Activated CD8-positive, alpha-beta memory T cell treated with anti-CD3 and anti-CD28 coated beads, Interleukin-2, amount 10 ng/mL, durations not matched to agents 7 days and 5 days (primary cell): ENCODE measurements at regions not wholly inside any gene's neighbourhood (a gene's known extent, or its start where the extent isn't known, plus 50 kb on each side); places are given as distances from the start of the nearest gene placed in this dataset.
"Not testable (repeated sequence)": the region's sequence is repeated elsewhere in the genome, so short reads cannot be mapped to it uniquely, and the experiment has no call there.

Source experiments
- ATAC-seq: fragments of 150-1000 bp; cut with Tn5 transposase; one replicate; pipeline ENCODE4 v1.10.0; 2021; ENCODE audit warnings: moderate library complexity
- CTCF ChIA-PET: fragments of 350-600 bp; sonication (Branson Sonifier 250); formaldehyde crosslinking; loops from one replicate; lab custom pipeline; 2021; ENCODE audit warnings: antibody characterized with exemption; lab: Charles Lee
- DNase-seq: peaks from one replicate; pipeline ENCODE4 v3.0.0-alpha.2; 2020
- H3K27ac Mint-ChIP-seq: one replicate; pipeline ENCODE4 v1.8.0; 2021; ENCODE audit warnings: mild to moderate bottlenecking, mixed read lengths
- H3K27me3 Mint-ChIP-seq: one replicate; pipeline ENCODE4 v1.8.0; 2021; ENCODE audit warnings: mixed read lengths
- H3K36me3 Mint-ChIP-seq: one replicate; pipeline ENCODE4 v1.8.0; 2021; ENCODE audit warnings: mild to moderate bottlenecking, mixed read lengths
- H3K4me1 Mint-ChIP-seq: one replicate; pipeline ENCODE4 v1.8.0; 2021; ENCODE audit warnings: mixed read lengths
- H3K4me3 Mint-ChIP-seq: one replicate; pipeline ENCODE4 v1.8.0; 2021; ENCODE audit warnings: mild to moderate bottlenecking, moderate library complexity, mixed read lengths
- H3K9me3 Mint-ChIP-seq: one replicate; pipeline ENCODE4 v1.8.0; 2022; ENCODE audit warnings: low read depth, mixed read lengths

DNA sequence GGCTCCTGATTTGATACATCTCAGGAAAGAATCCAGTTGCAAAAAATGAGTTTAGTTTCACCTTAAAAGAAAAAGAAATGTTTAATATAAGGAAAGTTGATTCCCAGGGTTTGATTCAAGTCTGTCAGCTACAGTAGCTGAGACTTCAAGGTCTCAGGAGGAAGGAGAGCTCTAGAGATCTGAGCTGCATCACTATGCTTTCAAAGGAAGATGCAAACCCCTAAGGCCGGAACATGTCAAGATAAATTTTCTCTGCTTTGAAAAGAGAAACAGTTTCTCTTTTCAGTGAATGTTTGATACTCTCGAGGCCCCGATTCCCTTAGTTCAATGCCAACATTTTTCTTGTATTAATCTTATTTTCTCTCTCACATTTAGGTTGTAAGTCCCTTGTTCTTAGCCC is 128.6 kb downstream of the RGPD3 start:
- Mint-ChIP-seq H3K9me3 (no peaks in the 10 kb centered on the region), H3K27ac (no peak overlapping the region), H3K36me3 (no peaks in the 10 kb centered on the region), H3K4me3 (no peak overlapping the region), H3K27me3 (peaks cover 7% of the 10 kb centered on the region), H3K4me1 (peaks cover 2% of the 10 kb centered on the region)
- DNase-seq (no peak), ATAC-seq (no peak)
- CTCF ChIA-PET, result no interaction called here

DNA sequence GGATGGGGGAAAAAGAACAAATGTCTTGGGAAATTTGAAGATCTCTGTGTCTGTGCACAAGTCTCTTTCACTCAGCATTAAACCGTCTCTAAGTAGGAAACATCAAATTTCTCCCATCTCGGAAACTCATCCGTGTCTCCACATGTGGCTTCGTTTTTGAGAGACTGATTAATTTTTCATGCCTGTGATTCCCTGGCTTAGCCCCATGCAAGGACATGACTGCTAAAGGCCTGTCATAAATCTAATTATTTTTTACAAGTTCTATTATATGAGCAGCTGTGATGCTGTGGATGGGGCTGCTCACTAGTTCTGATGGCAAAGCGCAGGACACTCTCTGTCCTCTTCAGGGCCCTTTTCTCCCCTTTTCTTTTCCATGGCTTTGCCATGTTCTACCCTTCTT is 129.1 kb downstream of the RGPD3 start:
- no peak overlapping the region for H3K27ac Mint-ChIP-seq
- CTCF ChIA-PET, result no interaction called here
- H3K36me3 Mint-ChIP-seq, result no peaks in the 10 kb centered on the region
- ATAC-seq, result no peak
- peaks cover 7% of the 10 kb centered on the region for H3K27me3 Mint-ChIP-seq
- H3K4me3 Mint-ChIP-seq, result no peak overlapping the region
- H3K4me1 Mint-ChIP-seq, result peaks cover 2% of the 10 kb centered on the region
- no peak for DNase-seq
- H3K9me3 Mint-ChIP-seq, result no peaks in the 10 kb centered on the region

DNA sequence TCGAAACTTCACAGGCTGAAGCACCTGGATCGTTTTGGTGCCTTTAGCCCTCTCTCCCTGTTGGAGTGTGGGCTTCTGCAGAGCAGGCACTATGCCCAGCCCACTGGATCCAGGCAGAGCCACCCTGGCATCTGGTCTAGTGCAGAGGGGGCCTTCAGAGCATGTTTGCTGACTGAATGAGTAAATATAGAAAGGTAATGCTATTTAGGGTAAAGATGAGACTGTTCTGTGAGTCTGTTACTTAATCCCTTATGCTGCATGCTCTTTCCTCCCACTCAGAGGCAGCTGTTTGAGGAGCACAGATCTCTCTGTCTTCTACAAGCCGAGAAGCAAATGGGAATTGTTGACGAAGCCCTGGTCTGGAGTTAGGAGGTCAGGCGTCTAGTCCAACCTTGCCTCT is 130.2 kb downstream of the RGPD3 start:
- Mint-ChIP-seq H3K36me3 (no peaks in the 10 kb centered on the region), H3K4me3 (no peak overlapping the region), H3K27ac (no peak overlapping the region), H3K9me3 (no peaks in the 10 kb centered on the region), H3K27me3 (peaks cover 7% of the 10 kb centered on the region), H3K4me1 (peaks cover 2% of the 10 kb centered on the region)
- ATAC-seq (no peak), DNase-seq (no peak)
- CTCF ChIA-PET, result no interaction called here

DNA sequence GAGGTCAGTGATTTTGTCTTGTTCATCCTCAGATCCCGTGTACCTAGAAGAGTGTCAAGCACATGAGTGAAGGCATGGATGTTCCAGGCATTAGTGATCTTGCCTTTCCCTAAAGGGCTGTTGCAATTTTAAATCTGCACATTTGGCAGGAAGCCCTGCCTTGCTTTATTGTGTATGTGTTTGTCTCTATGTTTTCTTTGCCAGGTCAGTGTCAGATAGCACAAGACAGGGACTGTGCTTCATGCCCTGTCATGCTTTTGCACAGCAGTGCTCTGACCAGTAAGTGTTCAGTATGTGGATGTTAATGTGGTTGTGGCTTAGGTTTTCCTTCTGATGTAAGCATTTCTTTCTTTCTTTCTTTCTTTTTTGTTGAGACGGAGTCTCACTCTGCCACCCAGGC is 131.5 kb downstream of the RGPD3 start:
- Mint-ChIP-seq H3K4me1 (peaks cover 9% of the 10 kb centered on the region), H3K27me3 (peaks cover 7% of the 10 kb centered on the region), H3K9me3 (no peaks in the 10 kb centered on the region), H3K27ac (no peak overlapping the region), H3K36me3 (no peaks in the 10 kb centered on the region), H3K4me3 (no peak overlapping the region)
- ATAC-seq, result peak; percentile 42
- CTCF ChIA-PET, result no interaction called here
- DNase-seq, result no peak

DNA sequence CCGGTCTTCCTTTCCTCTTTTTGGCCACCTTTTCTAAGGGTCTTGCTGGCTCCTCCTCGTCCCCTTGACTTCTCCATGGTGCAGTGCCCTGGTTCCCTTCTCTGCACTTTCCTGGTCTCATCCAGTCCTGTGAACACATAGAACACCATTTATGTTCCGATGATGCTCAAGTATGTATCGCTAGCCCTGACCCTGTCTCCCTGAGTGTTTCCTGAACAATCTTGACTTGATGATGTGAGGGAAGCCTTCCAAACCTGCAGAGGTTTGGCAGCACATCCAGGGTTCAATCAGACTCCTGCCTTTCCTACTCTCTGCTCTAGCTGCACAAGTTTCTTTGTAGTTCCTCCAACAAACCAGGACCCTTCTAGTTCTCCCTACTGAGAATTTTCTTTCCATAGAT is 132.1 kb downstream of the RGPD3 start:
- no peak for ATAC-seq
- H3K9me3 Mint-ChIP-seq, result no peaks in the 10 kb centered on the region
- H3K4me3 Mint-ChIP-seq, result no peak overlapping the region
- no peak for DNase-seq
- no peaks in the 10 kb centered on the region for H3K36me3 Mint-ChIP-seq
- peaks cover 11% of the 10 kb centered on the region for H3K4me1 Mint-ChIP-seq
- H3K27me3 Mint-ChIP-seq, result peaks cover 7% of the 10 kb centered on the region
- CTCF ChIA-PET, result no interaction called here
- H3K27ac Mint-ChIP-seq, result no peak overlapping the region

DNA sequence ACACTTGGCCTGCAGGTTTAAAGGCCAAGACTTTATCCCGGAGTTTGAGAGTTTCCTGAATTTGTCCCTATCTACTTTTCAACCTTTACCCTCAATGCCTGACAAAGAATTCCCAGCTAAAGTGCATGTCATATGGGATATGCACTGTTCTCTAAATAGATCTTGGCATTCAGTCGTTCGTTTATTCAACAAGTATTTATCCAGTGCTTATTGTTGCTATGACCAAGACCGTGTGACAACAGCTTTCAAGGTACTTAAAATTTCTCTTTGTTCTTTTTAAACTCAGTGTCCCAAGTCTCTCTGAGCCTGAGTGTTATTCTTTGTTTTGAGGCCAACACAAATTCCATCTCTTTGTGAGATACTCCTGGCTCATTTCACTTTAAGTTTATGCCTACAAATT is 133.4 kb downstream of the RGPD3 start:
- H3K4me1 Mint-ChIP-seq, result peaks cover 11% of the 10 kb centered on the region
- H3K27ac Mint-ChIP-seq, result no peak overlapping the region
- CTCF ChIA-PET, result no interaction called here
- no peak overlapping the region for H3K4me3 Mint-ChIP-seq
- ATAC-seq (no peak), DNase-seq (no peak)
- H3K36me3 Mint-ChIP-seq, result no peaks in the 10 kb centered on the region
- no peaks in the 10 kb centered on the region for H3K9me3 Mint-ChIP-seq
- H3K27me3 Mint-ChIP-seq, result peaks cover 10% of the 10 kb centered on the region

DNA sequence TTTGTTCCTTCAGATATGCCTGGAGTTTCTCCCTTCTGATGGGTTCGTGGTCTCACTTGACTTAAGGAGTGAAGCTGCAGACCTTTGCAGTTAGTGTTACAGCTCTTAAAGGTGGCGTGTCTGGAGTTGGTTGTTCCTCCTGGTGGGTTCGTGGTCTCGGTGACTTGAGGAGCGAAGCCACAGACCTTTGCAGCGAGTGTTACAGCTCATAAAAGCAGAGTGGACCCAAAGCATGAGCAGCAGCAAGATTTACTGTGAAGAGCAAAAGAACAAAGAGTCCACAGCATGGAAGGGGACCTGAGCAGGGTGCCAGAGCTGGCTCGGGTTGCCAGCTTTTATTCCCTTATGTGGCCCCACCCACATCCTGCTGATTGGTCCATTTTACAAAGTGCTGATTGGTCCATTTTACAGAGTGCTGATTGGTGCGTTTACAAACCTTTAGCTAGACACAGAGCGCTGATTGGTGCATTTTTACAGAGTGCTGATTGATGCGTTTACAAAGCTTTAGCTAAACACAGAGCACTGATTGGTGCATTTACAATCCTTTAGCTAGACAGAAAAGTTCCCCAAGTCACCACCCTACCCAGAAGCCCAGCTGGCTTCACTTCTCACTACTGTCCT is 134.8 kb downstream of the RGPD3 start:
- peaks cover 11% of the 10 kb centered on the region for H3K4me1 Mint-ChIP-seq
- ATAC-seq, H3K9me3 Mint-ChIP-seq, H3K27me3 Mint-ChIP-seq, H3K4me3 Mint-ChIP-seq, H3K27ac Mint-ChIP-seq, H3K36me3 Mint-ChIP-seq, DNase-seq: not testable (repeated sequence)
- CTCF ChIA-PET, result interaction anchor here (1.5 kb wide), 1 partner anchor 9 kb away, joined by 3 read pairs; no protein-coding TSS in a partner anchor

DNA sequence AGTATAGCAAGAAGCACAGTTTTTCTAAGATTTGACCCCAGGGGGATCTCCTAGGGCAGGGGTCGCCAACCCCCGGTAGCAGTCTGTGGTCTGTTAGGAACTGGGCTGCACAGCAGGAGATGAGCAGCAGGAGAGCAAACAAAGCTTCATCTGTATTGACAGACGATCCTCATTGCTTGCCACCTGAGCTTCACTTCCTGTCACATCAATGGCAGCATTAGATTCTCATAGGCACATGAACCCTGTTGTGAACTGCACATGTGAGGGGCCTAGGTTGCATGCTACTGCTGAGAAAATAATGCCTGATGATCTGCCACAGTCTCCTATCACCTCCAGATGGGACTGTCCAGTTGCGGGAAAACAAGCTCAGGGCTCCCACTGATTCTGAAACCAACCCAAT is 136.2 kb downstream of the RGPD3 start:
- Mint-ChIP-seq H3K4me3 (no peak overlapping the region), H3K27ac (no peak overlapping the region), H3K4me1 (peaks cover 9% of the 10 kb centered on the region), H3K27me3 (peaks cover 6% of the 10 kb centered on the region), H3K9me3 (no peaks in the 10 kb centered on the region), H3K36me3 (no peaks in the 10 kb centered on the region)
- ATAC-seq (no peak), DNase-seq (no peak)
- CTCF ChIA-PET, result interaction anchor here (1.5 kb wide), 1 partner anchor 19 kb away, joined by 3 read pairs; no protein-coding TSS in a partner anchor

DNA sequence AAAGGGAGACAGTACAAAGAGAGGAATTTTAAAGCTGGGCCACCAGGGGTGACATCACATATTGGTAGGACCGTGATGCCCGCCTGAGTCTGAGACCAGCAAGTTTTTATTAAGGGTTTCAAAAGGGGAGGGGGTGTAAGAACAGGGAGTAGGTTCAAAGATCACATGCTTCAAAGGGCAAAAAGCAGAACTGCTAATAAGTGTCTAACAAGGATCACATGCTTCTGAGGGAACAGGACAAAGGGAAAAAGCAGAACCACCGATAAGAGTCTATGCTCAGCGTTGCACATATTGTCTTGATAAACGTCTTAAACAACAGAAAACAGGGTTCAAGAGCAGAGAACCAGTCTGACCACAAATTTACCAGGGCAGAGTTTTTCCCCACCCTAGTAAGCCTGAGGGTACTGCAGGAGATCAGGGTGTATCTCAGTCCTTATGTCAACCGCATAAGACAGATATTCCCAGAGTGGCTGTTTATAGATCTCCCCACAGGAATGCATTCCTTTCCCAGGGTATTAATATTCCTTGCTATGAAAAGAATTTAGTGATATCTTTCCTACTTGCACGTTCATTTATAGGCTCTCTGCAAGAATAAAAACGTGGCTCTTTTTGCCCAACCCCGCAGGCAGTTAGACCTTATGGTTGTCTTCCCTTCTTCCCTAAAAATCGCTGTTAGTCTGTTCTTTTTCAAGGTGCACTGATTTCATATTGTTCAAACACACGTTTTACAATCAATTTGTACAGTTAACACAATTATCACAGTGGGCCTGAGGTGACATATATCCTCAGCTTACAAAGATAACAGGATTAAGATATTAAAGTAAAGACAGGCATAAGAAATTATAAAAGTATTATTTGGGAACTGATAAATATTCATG is 136.5 kb upstream of the UXS1 start:
- H3K4me3 Mint-ChIP-seq, H3K9me3 Mint-ChIP-seq, H3K4me1 Mint-ChIP-seq, H3K36me3 Mint-ChIP-seq, DNase-seq, CTCF ChIA-PET, ATAC-seq, H3K27ac Mint-ChIP-seq, H3K27me3 Mint-ChIP-seq: not testable (repeated sequence)

DNA sequence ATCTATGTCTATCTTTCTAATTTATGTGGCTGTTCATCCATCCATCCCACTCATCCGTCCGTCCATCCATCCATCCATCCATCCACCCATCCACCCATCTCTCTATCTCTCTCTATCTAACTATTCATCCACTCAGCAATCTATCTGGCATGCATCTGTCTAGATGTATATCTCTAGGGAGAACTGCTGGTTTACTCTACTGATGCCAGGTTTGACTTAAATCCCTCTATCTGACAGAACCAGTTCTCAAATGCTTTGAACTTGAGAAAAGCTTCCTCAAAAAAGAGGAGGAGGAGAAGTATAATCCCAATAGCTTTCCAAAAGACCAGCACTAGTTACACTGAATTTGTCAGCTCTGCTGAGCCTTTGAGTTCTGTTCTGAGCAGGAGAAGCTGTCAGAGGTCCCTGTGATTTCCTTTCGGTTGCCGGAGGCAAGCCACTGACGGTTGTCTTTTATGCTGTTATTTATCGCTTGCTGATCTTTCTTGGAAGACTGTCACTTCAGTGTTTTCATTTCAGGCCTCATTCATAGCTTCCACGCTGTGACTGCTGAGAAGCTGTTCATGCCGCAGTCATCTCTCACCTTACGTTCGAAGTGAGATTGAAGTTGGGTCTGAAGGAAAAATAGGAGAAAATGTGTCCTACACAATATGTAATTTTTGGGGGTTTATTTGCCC is 129.4 kb upstream of the UXS1 start:
- no peak overlapping the region for H3K4me3 Mint-ChIP-seq
- no peaks in the 10 kb centered on the region for H3K4me1 Mint-ChIP-seq
- CTCF ChIA-PET, result no interaction called here
- H3K36me3 Mint-ChIP-seq, result no peaks in the 10 kb centered on the region
- H3K27ac Mint-ChIP-seq, result no peak overlapping the region
- peaks cover 15% of the 10 kb centered on the region for H3K27me3 Mint-ChIP-seq
- ATAC-seq (no peak), DNase-seq (no peak)
- no peaks in the 10 kb centered on the region for H3K9me3 Mint-ChIP-seq

DNA sequence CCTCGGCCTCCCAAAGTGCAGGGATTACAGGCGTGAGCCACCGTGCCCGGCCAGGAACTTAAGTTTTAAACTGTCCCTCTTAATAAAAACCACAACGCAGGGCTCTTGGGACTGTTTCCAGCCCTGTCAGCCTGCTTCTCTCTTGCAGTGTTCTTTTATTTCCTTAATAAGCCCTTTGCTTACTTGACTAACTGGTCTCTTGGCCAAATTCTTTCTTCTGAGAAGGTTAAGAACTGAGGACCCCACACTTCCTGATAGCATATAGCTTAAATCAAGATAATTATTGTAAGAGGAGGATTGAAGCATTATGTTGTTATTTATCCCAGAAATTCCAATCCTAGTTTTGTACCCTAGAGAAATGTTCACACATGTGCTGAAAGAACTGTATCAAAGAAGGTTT is 128.2 kb upstream of the UXS1 start:
- H3K27ac Mint-ChIP-seq, result no peak overlapping the region
- no peaks in the 10 kb centered on the region for H3K36me3 Mint-ChIP-seq
- no peaks in the 10 kb centered on the region for H3K4me1 Mint-ChIP-seq
- ATAC-seq (no peak), DNase-seq (no peak)
- CTCF ChIA-PET, result no interaction called here
- no peak overlapping the region for H3K4me3 Mint-ChIP-seq
- H3K27me3 Mint-ChIP-seq, result peaks cover 15% of the 10 kb centered on the region
- no peaks in the 10 kb centered on the region for H3K9me3 Mint-ChIP-seq

DNA sequence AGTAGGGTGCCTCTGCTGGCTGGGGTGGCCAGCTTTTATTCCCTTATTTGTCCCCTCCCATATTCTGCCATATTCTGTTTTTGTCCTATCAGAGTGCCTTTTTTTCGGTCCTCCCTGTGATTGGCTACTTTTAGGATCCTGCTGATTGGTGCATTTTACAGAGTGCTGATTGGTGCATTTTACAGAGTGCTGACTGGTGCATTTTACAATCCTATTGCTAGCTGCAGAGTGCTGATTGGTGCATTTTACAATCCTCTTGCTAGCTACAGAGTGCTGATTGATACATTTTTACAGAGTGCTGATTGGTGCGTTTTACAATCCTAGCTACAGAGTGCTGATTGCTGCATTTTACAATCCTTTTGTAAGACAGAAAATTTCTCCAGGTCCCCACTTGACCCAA is 126.3 kb upstream of the UXS1 start:
- not testable (repeated sequence) for H3K27ac Mint-ChIP-seq, H3K36me3 Mint-ChIP-seq, H3K9me3 Mint-ChIP-seq, DNase-seq, ATAC-seq, H3K4me3 Mint-ChIP-seq, H3K4me1 Mint-ChIP-seq
- CTCF ChIA-PET, result interaction anchor here (0.6 kb wide), 1 partner anchor 34 kb away, joined by 4 read pairs; no protein-coding TSS in a partner anchor
- H3K27me3 Mint-ChIP-seq, result peaks cover 15% of the 10 kb centered on the region

DNA sequence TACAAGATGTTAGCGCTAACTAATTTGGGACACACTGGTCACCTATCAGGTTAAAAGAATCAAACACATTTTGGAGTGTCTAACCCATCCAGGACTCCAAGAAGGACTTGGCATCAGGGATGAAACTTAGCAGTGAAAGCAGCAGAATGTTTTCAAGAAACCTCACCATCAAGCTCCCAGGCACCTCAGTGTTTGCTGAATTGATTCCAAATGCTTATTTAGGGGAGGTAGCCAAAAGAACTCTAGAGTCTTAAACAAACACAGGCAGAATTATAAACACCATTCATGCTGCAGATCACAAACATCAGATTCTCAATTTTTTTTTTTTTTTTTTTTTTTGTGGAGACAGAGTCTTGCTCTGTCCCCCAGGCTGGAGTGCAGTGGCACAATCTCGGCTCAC is 122.8 kb upstream of the UXS1 start:
- ATAC-seq, result no peak
- Mint-ChIP-seq H3K27me3 (no peaks in the 10 kb centered on the region), H3K36me3 (no peaks in the 10 kb centered on the region), H3K4me3 (no peak overlapping the region), H3K9me3 (no peaks in the 10 kb centered on the region), H3K4me1 (no peaks in the 10 kb centered on the region), H3K27ac (no peak overlapping the region)
- CTCF ChIA-PET, result no interaction called here
- no peak for DNase-seq

DNA sequence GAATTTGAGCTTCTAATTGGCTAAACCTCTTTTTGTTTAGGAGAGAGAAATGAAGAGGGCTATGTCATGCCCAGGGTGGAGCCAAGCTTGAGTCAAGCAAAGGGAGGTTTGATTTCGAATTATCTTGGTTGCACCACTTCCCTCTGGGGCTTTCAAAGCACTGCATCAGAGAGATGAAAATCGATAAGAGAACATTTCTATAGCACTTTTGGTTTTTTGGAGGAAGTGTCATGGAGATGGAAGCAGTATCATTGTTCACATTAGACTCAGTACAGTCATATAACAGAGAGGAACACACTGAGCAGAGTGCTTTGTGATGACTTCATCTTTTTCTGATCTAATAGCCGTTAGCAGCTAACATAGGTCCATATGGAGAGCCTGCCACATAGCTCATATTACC is 120.3 kb upstream of the UXS1 start:
- Mint-ChIP-seq H3K36me3 (no peaks in the 10 kb centered on the region), H3K27me3 (no peaks in the 10 kb centered on the region), H3K4me3 (no peak overlapping the region), H3K27ac (no peak overlapping the region), H3K9me3 (no peaks in the 10 kb centered on the region), H3K4me1 (no peaks in the 10 kb centered on the region)
- CTCF ChIA-PET, result no interaction called here
- DNase-seq, result no peak
- ATAC-seq, result peak; percentile 42
